GM19043 (cell line): ENCODE measurements at regions not wholly inside any gene's neighbourhood (a gene's known extent, or its start where the extent isn't known, plus 50 kb on each side); places are given as distances from the start of the nearest gene placed in this dataset.
"Not testable (repeated sequence)": the region's sequence is repeated elsewhere in the genome, so short reads cannot be mapped to it uniquely, and the experiment has no call there.

Experiments used
- ATAC-seq: cut with Tn5 transposase; IDR thresholded peaks from one replicate; pipeline ENCODE4 v1.9.1; 2021; ENCODE audit warnings: low read depth; ENCODE audit not compliant: unreplicated experiment

- ATAC-seq: not testable (repeated sequence)
Measured at GRCh38 chr7:76735668-76736067, 108.6 kb upstream of the POMZP3 start.

- ATAC-seq: not testable (repeated sequence)
Measured at GRCh38 chr7:76728571-76728974, 101.5 kb upstream of the POMZP3 start.

- not testable (repeated sequence) for ATAC-seq
Measured at GRCh38 chr7:76723928-76724327, 96.8 kb upstream of the POMZP3 start.

- ATAC-seq: not testable (repeated sequence)
Measured at GRCh38 chr7:76716551-76716950, 89.5 kb upstream of the POMZP3 start.

GRCh38 chr7:76712926-76713325, 85.8 kb upstream of the POMZP3 start:
- ATAC-seq: not testable (repeated sequence)

GRCh38 chr7:76711648-76712047, 84.6 kb upstream of the POMZP3 start:
- not testable (repeated sequence) for ATAC-seq

- ATAC-seq: not testable (repeated sequence)
Measured at GRCh38 chr7:76709703-76710102, 82.6 kb upstream of the POMZP3 start.

GRCh38 chr7:76708446-76708845, 81.4 kb upstream of the POMZP3 start:
- ATAC-seq: not testable (repeated sequence)

GRCh38 chr7:76703815-76704214, 76.7 kb upstream of the POMZP3 start:
- not testable (repeated sequence) for ATAC-seq

- ATAC-seq: not testable (repeated sequence)
Measured at GRCh38 chr7:76686277-76686676, 59.2 kb upstream of the POMZP3 start.

- ATAC-seq: not testable (repeated sequence)
Measured at GRCh38 chr7:76684737-76685136, 57.7 kb upstream of the POMZP3 start.

- not testable (repeated sequence) for ATAC-seq
Measured at GRCh38 chr7:76683631-76684030, 56.6 kb upstream of the POMZP3 start.

GRCh38 chr7:76681810-76682209, 54.7 kb upstream of the POMZP3 start:
- not testable (repeated sequence) for ATAC-seq

- ATAC-seq: not testable (repeated sequence)
Measured at GRCh38 chr7:76679174-76679573, 52.1 kb upstream of the POMZP3 start.

GRCh38 chr7:76678500-76678899, 51.4 kb upstream of the POMZP3 start:
- not testable (repeated sequence) for ATAC-seq

- ATAC-seq: not testable (repeated sequence)
Measured at GRCh38 chr7:76676890-76677289, 49.8 kb upstream of the POMZP3 start.
